A549 (cell line): ENCODE measurements at regions not wholly inside any gene's neighbourhood (a gene's known extent, or its start where the extent isn't known, plus 50 kb on each side); places are given as distances from the start of the nearest gene placed in this dataset.

Experiments used
- ATAC-seq, 2 experiments: fragments of 200-7000 bp in 1 of 2; fragments of >200 bp in 1 of 2; cut with Nextera tagmentation in 1 of 2; cut with Tn5 transposase in 1 of 2; 3 replicates each; pipeline versions ENCODE4 v1.8.0 to v1.9.1; 2018 to 2020; ENCODE audit warnings: mild to moderate bottlenecking in 1 of 2, moderate library complexity in 1 of 2
- CTCF ChIA-PET: fragments of 300-600 bp; sonication (Branson Sonifier 250); formaldehyde crosslinking; extraction: SDS; loops from one replicate; lab custom pipeline; 2021; ENCODE audit warnings: antibody characterized with exemption, inconsistent platforms; lab: Yijun Ruan, JAX
- POLR2A ChIA-PET: fragments of 350-600 bp; formaldehyde crosslinking; extraction: SDS; loops from one replicate; lab custom pipeline; 2021; ENCODE audit warnings: antibody characterized with exemption, inconsistent platforms; lab: Yijun Ruan, JAX
- DNase-seq, 2 experiments: peaks; one replicate each; pipeline versions ENCODE4 v3.0.0 to v3.0.0-alpha.2; 2011 to 2016; ENCODE audit warnings: low read depth in 1 of 2, low spot score in 1 of 2
- FAIRE-seq: peaks from 2 replicates; lab custom pipeline; 2011; peaks lifted over from hg19 to GRCh38; lab: Jason Lieb, UNC
- H3K27ac ChIP-seq, 2 experiments: fragments of >200 bp; sonication (Bioruptor Twin); formaldehyde crosslinking; 3 replicates each; pipeline ENCODE4 v1.5.1; 2016 to 2017
- H3K4me1 ChIP-seq: fragments of >200 bp; sonication (Bioruptor Twin); formaldehyde crosslinking; 3 replicates; pipeline ENCODE4 v1.6.1; 2016
- H3K4me2 ChIP-seq: fragments of >200 bp; sonication (Bioruptor Twin); formaldehyde crosslinking; 3 replicates; pipeline ENCODE4 v1.6.1; 2016
- H3K4me3 ChIP-seq: fragments of >200 bp; sonication (Bioruptor Twin); formaldehyde crosslinking; 3 replicates; pipeline ENCODE4 v1.5.1; 2016
- H3K9me3 ChIP-seq: fragments of >200 bp; sonication (Bioruptor Twin); formaldehyde crosslinking; 3 replicates; pipeline ENCODE4 v1.6.1; 2016
- BCL3 ChIP-seq: fragments of >200 bp; sonication (Bioruptor Twin); formaldehyde crosslinking; IDR thresholded peaks from 3 replicates; pipeline ENCODE4 v1.6.1; 2016
- CBX2 ChIP-seq: fragments of 200-600 bp; sonication (generic); IDR thresholded peaks from 2 replicates; pipeline ENCODE4 v1.6.1; 2016; ENCODE audit warnings: low read depth, mild to moderate bottlenecking, borderline replicate concordance
- EHF ChIP-seq: fragments of 250-450 bp; sonication (Bioruptor Pico); IDR thresholded peaks from 2 replicates; pipeline ENCODE4 v1.5.0; 2020; ENCODE audit warnings: mild to moderate bottlenecking
- EP300 ChIP-seq, 2 experiments: fragments of >200 bp; sonication (Bioruptor Twin); formaldehyde crosslinking; IDR thresholded peaks; 2 replicates in 1 of 2; 3 replicates in 1 of 2; pipeline ENCODE4 v1.6.1; 2016 to 2017
- FOSB ChIP-seq: fragments of 250-450 bp; sonication (Bioruptor Pico); IDR thresholded peaks from 2 replicates; pipeline ENCODE4 v1.5.0; 2020; ENCODE audit warnings: mild to moderate bottlenecking, moderate library complexity
- HEYL ChIP-seq: fragments of 250-450 bp; sonication (Bioruptor Pico); IDR thresholded peaks from 2 replicates; pipeline ENCODE4 v1.8.0; 2021; ENCODE audit warnings: mild to moderate bottlenecking, moderate library complexity
- HOXB13 ChIP-seq: fragments of 250-450 bp; sonication (Bioruptor Pico); IDR thresholded peaks from 2 replicates; pipeline ENCODE4 v1.5.0; 2020; ENCODE audit warnings: low read depth, mild to moderate bottlenecking, moderate library complexity
- JUN ChIP-seq, 2 experiments: fragments of >200 bp; sonication (Bioruptor Twin); formaldehyde crosslinking; IDR thresholded peaks; 2 replicates in 1 of 2; 3 replicates in 1 of 2; pipeline ENCODE4 v1.6.1; 2016 to 2017
- KDM5A ChIP-seq: fragments of 200-600 bp; sonication (generic); IDR thresholded peaks from 2 replicates; pipeline ENCODE4 v1.6.1; 2016; ENCODE audit warnings: antibody characterized with exemption, mild to moderate bottlenecking
- NFE2L2 ChIP-seq: fragments of 150-350 bp; conservative IDR thresholded peaks from 2 replicates; pipeline ENCODE4 v1.6.1; 2014; ENCODE audit warnings: low read length
- NPAS2 ChIP-seq: fragments of 250-450 bp; sonication (Bioruptor Pico); IDR thresholded peaks from 2 replicates; pipeline ENCODE4 v1.8.0; 2022; ENCODE audit warnings: mild to moderate bottlenecking, moderate library complexity, borderline replicate concordance
- POLR2A ChIP-seq: IDR thresholded peaks from 2 replicates; pipeline ENCODE4 v1.6.1; 2012; ENCODE audit warnings: mild to moderate bottlenecking, low read length
- RARB ChIP-seq: fragments of 250-450 bp; sonication (Bioruptor Pico); IDR thresholded peaks from 2 replicates; pipeline ENCODE4 v1.8.0; 2021; ENCODE audit warnings: mild to moderate bottlenecking, moderate library complexity
- RCOR1 ChIP-seq: fragments of 150-350 bp; IDR thresholded peaks from 2 replicates; pipeline ENCODE4 v1.6.1; 2014; ENCODE audit warnings: antibody characterized with exemption, low read length, low read depth
- RFX5 ChIP-seq: fragments of 450-650 bp; IDR thresholded peaks from 2 replicates; pipeline ENCODE4 v1.7.1; 2014; ENCODE audit warnings: antibody characterized with exemption, mild to moderate bottlenecking, moderate library complexity
- RNF2 ChIP-seq: fragments of 200-600 bp; sonication (generic); IDR thresholded peaks from 2 replicates; pipeline ENCODE4 v1.6.1; 2016; ENCODE audit warnings: low read depth, mild to moderate bottlenecking, antibody characterized with exemption, moderate library complexity, borderline replicate concordance
- TP53 ChIP-seq: fragments of 250-450 bp; sonication (Bioruptor Pico); IDR thresholded peaks from 2 replicates; pipeline ENCODE4 v1.5.0; 2021; ENCODE audit warnings: mild to moderate bottlenecking, moderate library complexity
- ZFP36 ChIP-seq: fragments of 450-650 bp; IDR thresholded peaks from 2 replicates; pipeline ENCODE4 v1.6.1; 2014; ENCODE audit warnings: borderline replicate concordance; ENCODE audit not compliant: partially characterized antibody
- ZNF302 ChIP-seq: fragments of 250-450 bp; sonication (Bioruptor Pico); IDR thresholded peaks from 2 replicates; pipeline ENCODE4 v1.9.0; 2021; ENCODE audit warnings: inconsistent platforms, mild to moderate bottlenecking, moderate library complexity
- ZSCAN20 ChIP-seq: fragments of 250-450 bp; sonication (Bioruptor Pico); IDR thresholded peaks from 2 replicates; pipeline ENCODE4 v1.8.0; 2022; ENCODE audit warnings: mild to moderate bottlenecking, moderate library complexity
- WGBS: methylation state at CpG from one replicate; pipeline ENCODE4 v1.1.6; 2017; ENCODE audit errors: missing lambda C conversion rate; 5-methylcytosine and 5-hydroxymethylcytosine counted together

DNA sequence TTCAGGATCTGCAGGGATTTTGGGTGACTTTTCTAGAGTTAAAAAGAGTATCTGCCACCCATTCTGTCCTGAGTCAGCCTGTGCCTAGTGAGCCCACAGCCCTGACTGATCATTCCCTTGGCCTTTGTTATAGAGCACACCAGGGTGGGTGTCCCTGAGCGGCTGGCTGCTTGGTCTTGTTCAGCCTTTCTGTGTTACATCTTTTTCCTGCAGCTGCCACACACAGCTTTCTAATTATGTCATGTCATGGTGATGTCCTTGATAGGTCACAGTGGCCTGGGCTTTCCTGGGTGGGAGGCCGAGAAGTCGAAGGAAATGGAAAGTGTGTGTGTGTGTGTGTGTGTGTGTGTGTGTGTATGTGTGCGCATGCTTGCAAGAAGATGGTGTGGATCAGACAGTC is 293.2 kb upstream of the CRY1 start:
- Histone ChIP-seq H3K4me1 (peaks cover 48% of the 10 kb centered on the region), H3K4me2 (peak overlapping the region; percentile 31; the same call in 1 of the 3 replicates), H3K27ac (peak overlapping the region; percentile 64 to 87; a peak in 5 of 6 replicates), H3K4me3 (no peak overlapping the region), H3K9me3 (peaks cover 10% of the 10 kb centered on the region; the same call in 2 of the 3 replicates)
- ChIA-PET CTCF (interaction anchor here (0.7 to 3.3 kb wide), 4 partner anchors 16 to 254 kb away, joined by 3 to 13 read pairs (median 5); no protein-coding TSS in a partner anchor), POLR2A (no interaction called here)
- DNase-seq (no peak), ATAC-seq (no peak), FAIRE-seq (no peak)
- TF ChIP-seq JUN (IDR thresholded peaks at IDR 0.05) (no peak), BCL3 (no peak), ZSCAN20 (CRISPR knock-in tag) (no peak), HEYL (CRISPR knock-in tag) (no peak), POLR2A (no peak), ZNF302 (CRISPR knock-in tag) (no peak), NPAS2 (CRISPR knock-in tag) (no peak), HOXB13 (CRISPR knock-in tag) (no peak)
- WGBS = 95% methylated on average over 4 of the region's 4 CpGs

- WGBS = 96% methylated on average over 1 of the region's 1 CpG
- Histone ChIP-seq H3K4me2 (no peak overlapping the region), H3K9me3 (peaks cover 10% of the 10 kb centered on the region; the same call in 2 of the 3 replicates), H3K4me1 (peaks cover 42% of the 10 kb centered on the region), H3K4me3 (no peak overlapping the region), H3K27ac (no peak overlapping the region)
- TF ChIP-seq RCOR1 = no peak
- no peak for TF ChIP-seq TP53 (CRISPR knock-in tag)
- TF ChIP-seq CBX2 = no peak
- TF ChIP-seq ZFP36 = no peak
- no peak for TF ChIP-seq POLR2A
- no peak for TF ChIP-seq NFE2L2
- TF ChIP-seq RNF2 = no peak
- DNase-seq = no peak
- ChIA-PET CTCF (interaction anchor here (1.6 to 3.3 kb wide), 3 partner anchors 10 to 17 kb away, joined by 3 to 13 read pairs (median 3); no protein-coding TSS in a partner anchor), POLR2A (no interaction called here)
- FAIRE-seq = no peak
- ATAC-seq = no peak
These were observed 294.9 kb upstream of the CRY1 start for GRCh38 chr12:107388263-107388662.

GRCh38 chr12:107390414-107390813 is 295.2 kb upstream of the PWP1 start:
- H3K27ac ChIP-seq = no peak overlapping the region
- ATAC-seq (no peak), FAIRE-seq (no peak), DNase-seq (no peak)
- ChIA-PET POLR2A (no interaction called here), CTCF (interaction anchor here (1.4 to 1.7 kb wide), 2 partner anchors 12 to 72 kb away, joined by 5 to 13 read pairs; a partner anchor contains a TSS)
- H3K4me1 ChIP-seq = peaks cover 40% of the 10 kb centered on the region
- TF ChIP-seq KDM5A (no peak), EHF (no peak), RNF2 (no peak), FOSB (no peak), EP300 (IDR thresholded peaks at IDR 0.05) (no peak), TP53 (CRISPR knock-in tag) (no peak), RARB (CRISPR knock-in tag) (no peak), ZSCAN20 (CRISPR knock-in tag) (no peak), RFX5 (no peak)
- 69% methylated on average over 2 of the region's 2 CpGs for WGBS
- peaks cover 10% of the 10 kb centered on the region; the same call in 2 of the 3 replicates for H3K9me3 ChIP-seq
- H3K4me3 ChIP-seq = no peak overlapping the region
- no peak overlapping the region for H3K4me2 ChIP-seq
